ENCODE measurements at regions not wholly inside any gene's neighbourhood (a gene's known extent, or its start where the extent isn't known, plus 50 kb on each side); places are given as distances from the start of the nearest gene placed in this dataset.

DNA sequence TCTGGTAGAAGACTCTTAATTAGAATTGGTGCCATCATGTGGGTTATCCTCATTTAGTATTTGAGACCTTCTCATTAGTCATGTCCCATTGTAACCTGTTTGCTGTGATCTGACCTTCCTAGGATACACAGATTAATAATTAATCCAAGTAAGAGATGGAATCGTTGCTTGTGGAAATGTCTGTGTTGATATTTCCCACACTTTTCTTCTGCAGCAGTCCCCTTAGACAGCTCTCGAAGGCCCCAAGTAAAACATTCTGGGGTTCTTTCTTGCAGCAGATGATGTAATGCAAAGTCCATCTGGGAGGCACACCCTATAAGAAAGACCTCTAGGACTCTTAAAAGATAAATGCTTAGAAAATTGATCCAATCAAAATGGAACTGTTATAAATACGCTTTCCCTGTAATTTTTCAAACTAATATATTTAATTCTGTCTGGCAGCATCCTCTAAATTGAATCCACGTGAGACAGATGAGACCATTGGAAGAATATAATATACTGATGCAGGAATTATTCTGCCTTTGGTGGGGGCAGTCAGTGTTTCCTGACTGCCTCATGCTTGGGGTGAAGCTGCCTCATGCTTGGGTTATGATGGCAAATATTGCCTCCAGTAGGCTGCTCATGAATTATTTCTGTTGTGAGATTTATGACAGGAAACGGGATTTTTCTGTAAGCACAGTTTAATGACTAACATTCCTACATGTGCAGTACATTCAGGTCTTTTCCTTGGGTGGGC, 54.5 kb upstream of the ARMC2 start:
- no peak overlapping the region for H3K4me3 Mint-ChIP-seq
- no peaks in the 10 kb centered on the region for H3K36me3 Mint-ChIP-seq
- no peak for DNase-seq (ENCODE audit: extremely low spot score, unreplicated experiment)
- H3K27me3 Mint-ChIP-seq: no peaks in the 10 kb centered on the region
- TF ChIP-seq, protein P1, sequence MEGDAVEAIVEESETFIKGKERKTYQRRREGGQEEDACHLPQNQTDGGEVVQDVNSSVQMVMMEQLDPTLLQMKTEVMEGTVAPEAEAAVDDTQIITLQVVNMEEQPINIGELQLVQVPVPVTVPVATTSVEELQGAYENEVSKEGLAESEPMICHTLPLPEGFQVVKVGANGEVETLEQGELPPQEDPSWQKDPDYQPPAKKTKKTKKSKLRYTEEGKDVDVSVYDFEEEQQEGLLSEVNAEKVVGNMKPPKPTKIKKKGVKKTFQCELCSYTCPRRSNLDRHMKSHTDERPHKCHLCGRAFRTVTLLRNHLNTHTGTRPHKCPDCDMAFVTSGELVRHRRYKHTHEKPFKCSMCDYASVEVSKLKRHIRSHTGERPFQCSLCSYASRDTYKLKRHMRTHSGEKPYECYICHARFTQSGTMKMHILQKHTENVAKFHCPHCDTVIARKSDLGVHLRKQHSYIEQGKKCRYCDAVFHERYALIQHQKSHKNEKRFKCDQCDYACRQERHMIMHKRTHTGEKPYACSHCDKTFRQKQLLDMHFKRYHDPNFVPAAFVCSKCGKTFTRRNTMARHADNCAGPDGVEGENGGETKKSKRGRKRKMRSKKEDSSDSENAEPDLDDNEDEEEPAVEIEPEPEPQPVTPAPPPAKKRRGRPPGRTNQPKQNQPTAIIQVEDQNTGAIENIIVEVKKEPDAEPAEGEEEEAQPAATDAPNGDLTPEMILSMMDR (conservative IDR thresholded peaks at IDR 0.05): no peak
- no peak overlapping the region for H3K27ac Mint-ChIP-seq
- peaks cover 10% of the 10 kb centered on the region for H3K4me1 Mint-ChIP-seq (ENCODE audit: unreplicated experiment)
- H3K9me3 Mint-ChIP-seq: no peaks in the 10 kb centered on the region

DNA sequence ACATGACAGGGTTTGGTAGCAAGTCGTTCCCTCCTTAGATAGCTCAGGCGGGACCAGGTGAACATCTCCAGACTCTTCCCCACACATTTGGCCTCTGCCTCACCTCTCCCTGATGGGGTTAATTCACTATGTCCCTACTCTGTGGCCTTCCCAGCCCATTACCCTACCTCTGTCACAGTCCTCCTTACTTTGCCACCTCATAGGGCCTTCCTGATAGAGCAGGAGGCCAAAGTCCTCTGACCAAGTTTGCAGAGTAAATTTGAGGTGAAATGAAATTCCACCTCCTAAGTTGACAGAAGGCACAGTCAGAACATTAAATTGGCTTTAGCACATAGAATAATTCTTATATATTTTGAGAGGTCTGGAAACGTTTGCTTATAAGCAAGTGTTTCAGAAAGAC, 53.1 kb upstream of the ARMC2 start:
- H3K4me3 Mint-ChIP-seq: no peak overlapping the region

DNA sequence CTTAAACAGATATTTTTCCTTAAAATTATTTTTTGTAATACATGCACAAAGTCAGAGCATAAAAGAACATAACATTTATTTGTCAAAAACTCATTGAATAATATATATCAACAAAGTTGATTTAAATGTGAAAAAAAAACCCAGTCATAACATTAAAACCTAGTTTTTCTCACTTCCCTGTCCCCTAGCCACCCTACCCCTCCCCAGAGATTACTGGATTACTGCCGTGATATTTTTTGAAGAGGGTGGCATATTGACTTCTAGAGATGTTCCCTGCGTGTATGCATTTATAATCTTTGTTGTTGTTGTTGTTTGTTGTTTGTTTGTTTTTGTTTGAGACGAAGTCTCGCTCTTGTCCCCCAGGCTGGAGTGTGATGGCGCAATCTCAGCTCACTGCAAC, 52.4 kb upstream of the ARMC2 start:
- TF ChIP-seq, protein P1 (conservative IDR thresholded peaks at IDR 0.05): no peak
- H3K27me3 Mint-ChIP-seq: no peaks in the 10 kb centered on the region
- H3K9me3 Mint-ChIP-seq: no peaks in the 10 kb centered on the region
- no peak overlapping the region for H3K27ac Mint-ChIP-seq
- H3K4me3 Mint-ChIP-seq: no peak overlapping the region
- no peaks in the 10 kb centered on the region for H3K36me3 Mint-ChIP-seq
- H3K4me1 Mint-ChIP-seq (ENCODE audit: unreplicated experiment): peaks cover 29% of the 10 kb centered on the region
- no peak for DNase-seq (ENCODE audit: extremely low spot score, unreplicated experiment)

More for the DNA sequence above, 53.1 kb upstream of the ARMC2 start:
- Mint-ChIP-seq H3K4me1 (ENCODE audit: unreplicated experiment) (peaks cover 24% of the 10 kb centered on the region), H3K27ac (no peak overlapping the region), H3K36me3 (no peaks in the 10 kb centered on the region), H3K27me3 (no peaks in the 10 kb centered on the region), H3K9me3 (no peaks in the 10 kb centered on the region)
- no peak for DNase-seq (ENCODE audit: extremely low spot score, unreplicated experiment)
- TF ChIP-seq, protein P1 (conservative IDR thresholded peaks at IDR 0.05): no peak

DNA sequence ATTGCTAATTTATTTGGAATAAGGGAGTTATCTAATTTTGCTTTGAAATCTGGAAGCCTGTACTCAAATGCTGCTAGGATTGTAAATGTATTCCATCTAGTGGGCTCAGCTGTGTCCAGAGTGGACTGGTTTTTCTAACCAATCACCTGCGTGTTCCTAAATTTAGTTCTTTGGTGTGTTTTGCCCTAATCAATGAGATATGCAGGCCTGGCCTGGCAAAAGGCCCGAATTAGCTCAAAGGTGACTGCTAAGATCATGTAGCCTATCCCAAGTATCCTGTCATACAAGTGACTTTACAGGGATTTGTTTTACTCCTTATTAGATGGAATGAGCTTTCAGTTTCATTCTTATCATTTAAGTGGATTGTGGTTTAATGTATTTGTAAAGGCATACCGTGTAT, 51.3 kb upstream of the ARMC2 start:
- H3K27ac Mint-ChIP-seq: no peak overlapping the region
- H3K4me1 Mint-ChIP-seq (ENCODE audit: unreplicated experiment): peaks cover 29% of the 10 kb centered on the region
- no peak overlapping the region for H3K4me3 Mint-ChIP-seq

DNA sequence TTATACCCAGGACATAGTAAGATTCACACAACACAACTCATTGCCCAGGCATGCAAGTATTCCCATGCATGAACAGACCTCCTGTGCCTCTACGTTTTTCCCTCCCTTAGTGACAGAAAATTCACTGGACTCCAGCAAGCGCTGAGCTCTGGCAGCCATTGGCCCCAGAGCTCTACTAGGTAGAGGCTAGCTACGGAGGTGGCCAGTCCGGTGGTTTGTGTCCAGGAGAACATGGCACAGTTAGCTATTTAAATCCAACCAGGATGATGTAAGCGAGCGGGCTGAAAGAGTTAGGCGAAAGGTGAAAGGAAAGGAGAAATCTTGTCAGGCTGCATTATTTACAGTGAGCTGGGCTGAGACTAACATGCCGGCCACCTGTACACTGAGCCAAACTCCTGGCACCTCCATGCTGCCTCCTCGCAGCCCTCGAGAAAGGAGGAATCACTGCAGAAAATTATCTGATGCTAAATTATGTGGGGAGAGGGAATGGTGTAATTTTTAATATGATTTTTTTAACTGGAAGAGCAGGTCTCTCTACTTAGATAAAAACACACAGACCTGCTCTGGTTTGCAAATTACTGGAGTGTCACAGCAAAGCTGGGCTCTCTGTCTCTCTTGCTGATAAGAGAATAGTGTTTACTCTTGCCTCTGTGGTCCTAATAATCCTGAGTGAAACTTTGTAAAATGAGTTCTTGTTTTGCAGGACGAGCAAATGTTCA, 50.1 kb upstream of the ARMC2 start:
- Mint-ChIP-seq H3K27ac (peak overlapping the region; percentile 49), H3K4me1 (ENCODE audit: unreplicated experiment) (peaks cover 29% of the 10 kb centered on the region)

More for the DNA sequence above, 51.3 kb upstream of the ARMC2 start:
- DNase-seq (ENCODE audit: extremely low spot score, unreplicated experiment): no peak
- Mint-ChIP-seq H3K27me3 (no peaks in the 10 kb centered on the region), H3K36me3 (no peaks in the 10 kb centered on the region), H3K9me3 (no peaks in the 10 kb centered on the region)
- TF ChIP-seq, protein P1 (conservative IDR thresholded peaks at IDR 0.05): no peak

More for the DNA sequence above, 50.1 kb upstream of the ARMC2 start:
- Mint-ChIP-seq H3K9me3 (no peaks in the 10 kb centered on the region), H3K27me3 (no peaks in the 10 kb centered on the region), H3K36me3 (no peaks in the 10 kb centered on the region), H3K4me3 (peak overlapping the region; percentile 60)
- no peak for DNase-seq (ENCODE audit: extremely low spot score, unreplicated experiment)
- TF ChIP-seq, protein P1 (conservative IDR thresholded peaks at IDR 0.05): no peak

All from type B pancreatic cell (in vitro differentiated cells).